ENCODE measurements at regions not wholly inside any gene's neighbourhood (a gene's known extent, or its start where the extent isn't known, plus 50 kb on each side); places are given as distances from the start of the nearest gene placed in this dataset.

DNA sequence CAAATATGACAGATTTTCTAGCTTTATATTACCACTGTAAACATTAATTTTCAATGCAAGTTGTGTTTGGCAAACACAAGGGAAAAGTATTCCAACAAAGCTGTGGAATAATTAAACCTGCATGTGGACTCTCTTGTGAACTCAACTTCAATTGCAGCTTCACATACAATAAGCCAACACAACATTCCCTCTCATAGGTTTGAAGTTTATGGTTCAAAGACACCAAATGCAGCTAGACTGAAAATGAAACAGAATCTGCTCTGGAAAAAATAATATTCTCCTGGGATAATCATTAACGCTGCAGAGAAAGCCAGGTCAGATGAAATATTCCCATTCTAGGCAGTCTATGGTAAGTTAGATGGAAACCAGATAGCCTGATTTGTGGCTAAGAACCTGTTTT is 105.8 kb upstream of the VIPR2 start:
- TF ChIP-seq POLR2A (IDR thresholded peaks at IDR 0.05) = no peak
- TF ChIP-seq, protein P1, sequence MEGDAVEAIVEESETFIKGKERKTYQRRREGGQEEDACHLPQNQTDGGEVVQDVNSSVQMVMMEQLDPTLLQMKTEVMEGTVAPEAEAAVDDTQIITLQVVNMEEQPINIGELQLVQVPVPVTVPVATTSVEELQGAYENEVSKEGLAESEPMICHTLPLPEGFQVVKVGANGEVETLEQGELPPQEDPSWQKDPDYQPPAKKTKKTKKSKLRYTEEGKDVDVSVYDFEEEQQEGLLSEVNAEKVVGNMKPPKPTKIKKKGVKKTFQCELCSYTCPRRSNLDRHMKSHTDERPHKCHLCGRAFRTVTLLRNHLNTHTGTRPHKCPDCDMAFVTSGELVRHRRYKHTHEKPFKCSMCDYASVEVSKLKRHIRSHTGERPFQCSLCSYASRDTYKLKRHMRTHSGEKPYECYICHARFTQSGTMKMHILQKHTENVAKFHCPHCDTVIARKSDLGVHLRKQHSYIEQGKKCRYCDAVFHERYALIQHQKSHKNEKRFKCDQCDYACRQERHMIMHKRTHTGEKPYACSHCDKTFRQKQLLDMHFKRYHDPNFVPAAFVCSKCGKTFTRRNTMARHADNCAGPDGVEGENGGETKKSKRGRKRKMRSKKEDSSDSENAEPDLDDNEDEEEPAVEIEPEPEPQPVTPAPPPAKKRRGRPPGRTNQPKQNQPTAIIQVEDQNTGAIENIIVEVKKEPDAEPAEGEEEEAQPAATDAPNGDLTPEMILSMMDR (IDR thresholded peaks at IDR 0.05) = no peak

All from right lobe of liver (tissue), 4 donors.